IMR-90 (cell line): ENCODE measurements at regions not wholly inside any gene's neighbourhood (a gene's known extent, or its start where the extent isn't known, plus 50 kb on each side); places are given as distances from the start of the nearest gene placed in this dataset.

ENCODE experiments used
- ATAC-seq: fragments of 200-7000 bp; cut with Tn5 transposase; 2 replicates; pipeline ENCODE4 v1.9.1; 2020; ENCODE audit warnings: low read depth, mild to moderate bottlenecking, moderate library complexity
- BruUV-seq: library from RNA; stranded (reverse); fragments of 400-500 nt; replicated peaks from 2 replicates; lab custom pipeline; 2021; lab: Mats Ljungman, UMichigan
- CTCF ChIA-PET: fragments of 300-600 bp; formaldehyde crosslinking; extraction: SDS; loops from one replicate; lab custom pipeline; 2021; ENCODE audit warnings: antibody characterized with exemption; lab: Yijun Ruan, JAX
- POLR2A ChIA-PET: fragments of 300-600 bp; sonication (Branson Sonifier 250); formaldehyde crosslinking; loops from one replicate; lab custom pipeline; 2022; ENCODE audit warnings: antibody characterized with exemption; ENCODE audit not compliant: unreplicated experiment; lab: Charles Lee
- DNase-seq: peaks from one replicate; pipeline ENCODE4 v3.0.0; 2013
- H2AFZ ChIP-seq: replicated peaks from 2 replicates; pipeline ENCODE3; 2013; ENCODE audit warnings: low read length, mild to moderate bottlenecking; ENCODE audit not compliant: poor library complexity
- H2AK5ac ChIP-seq: 2 replicates; pipeline ENCODE4 v1.6.1; 2013; ENCODE audit warnings: low read depth, low read length, inconsistent platforms
- H2AK9ac ChIP-seq: replicated peaks from 2 replicates; pipeline ENCODE3; 2013; ENCODE audit warnings: mild to moderate bottlenecking, low read depth, low read length, moderate library complexity; ENCODE audit not compliant: poor library complexity
- H2BK120ac ChIP-seq: 2 replicates; pipeline ENCODE4 v1.6.1; 2013; ENCODE audit warnings: low read depth, low read length, inconsistent platforms
- H2BK15ac ChIP-seq: 3 replicates; pipeline ENCODE4 v1.6.1; 2013; ENCODE audit warnings: low read depth, low read length, inconsistent platforms
- H2BK20ac ChIP-seq: 2 replicates; pipeline ENCODE4 v1.6.1; 2013; ENCODE audit warnings: low read depth, mild to moderate bottlenecking, inconsistent platforms, low read length, moderate library complexity
- H2BK5ac ChIP-seq: 2 replicates; pipeline ENCODE4 v1.6.1; 2013; ENCODE audit warnings: mild to moderate bottlenecking, low read depth, low read length, inconsistent platforms; ENCODE audit not compliant: poor library complexity, severe bottlenecking
- H3K14ac ChIP-seq: replicated peaks from 2 replicates; pipeline ENCODE4 v1.6.1; 2013; ENCODE audit warnings: low read depth, low read length, inconsistent platforms
- H3K18ac ChIP-seq: 2 replicates; pipeline ENCODE4 v1.6.1; 2013; ENCODE audit warnings: low read depth, low read length, control low read depth
- H3K23ac ChIP-seq: 2 replicates; pipeline ENCODE4 v1.6.1; 2013; ENCODE audit warnings: low read depth, low read length, inconsistent platforms
- H3K27ac ChIP-seq: 2 replicates; pipeline ENCODE4 v1.5.1; 2013; ENCODE audit warnings: mild to moderate bottlenecking, control low read depth, low read length; ENCODE audit not compliant: insufficient read depth
- H3K27me3 ChIP-seq: 2 replicates; pipeline ENCODE4 v1.6.1; 2013; ENCODE audit warnings: low read length; ENCODE audit not compliant: control insufficient read depth, insufficient read depth
- H3K36me3 ChIP-seq: 2 replicates; pipeline ENCODE4 v1.6.1; 2013; ENCODE audit warnings: low read length, mixed read lengths; ENCODE audit not compliant: control insufficient read depth, insufficient read depth
- H3K4ac ChIP-seq: 2 replicates; pipeline ENCODE4 v1.6.1; 2013; ENCODE audit warnings: low read depth, low read length, inconsistent platforms
- H3K4me1 ChIP-seq: 2 replicates; pipeline ENCODE4 v1.6.1; 2013; ENCODE audit warnings: low read length, mixed read lengths; ENCODE audit not compliant: control insufficient read depth, insufficient read depth
- H3K4me2 ChIP-seq: 2 replicates; pipeline ENCODE4 v1.6.1; 2013; ENCODE audit warnings: low read depth, mild to moderate bottlenecking, control low read depth, low read length, moderate library complexity
- H3K4me3 ChIP-seq: 2 replicates; pipeline ENCODE4 v1.5.1; 2013; ENCODE audit warnings: low read depth, mild to moderate bottlenecking, control low read depth, low read length, moderate library complexity; ENCODE audit not compliant: insufficient read depth
- H3K56ac ChIP-seq: 2 replicates; pipeline ENCODE4 v1.6.1; 2013; ENCODE audit warnings: low read length, inconsistent platforms; ENCODE audit not compliant: insufficient read depth; ENCODE audit errors: extremely low read depth
- H3K79me1 ChIP-seq, 2 experiments: 2 replicates each; pipeline ENCODE4 v1.6.1; 2013; ENCODE audit warnings: low read length in 2 of 2, inconsistent platforms in 1 of 2, low read depth in 1 of 2
- H3K9ac ChIP-seq: 2 replicates; pipeline ENCODE4 v1.6.1; 2013; ENCODE audit warnings: low read depth, low read length, control low read depth
- H3K9me1 ChIP-seq: 2 replicates; pipeline ENCODE4 v1.6.1; 2013; ENCODE audit warnings: low read length, inconsistent platforms; ENCODE audit not compliant: insufficient read depth
- H3K9me3 ChIP-seq: 2 replicates; pipeline ENCODE4 v1.6.1; 2013; ENCODE audit warnings: low read length; ENCODE audit not compliant: control insufficient read depth, insufficient read depth
- H4K20me1 ChIP-seq: 2 replicates; pipeline ENCODE4 v1.6.1; 2013; ENCODE audit warnings: low read length, inconsistent platforms; ENCODE audit not compliant: insufficient read depth
- H4K5ac ChIP-seq: 2 replicates; pipeline ENCODE4 v1.6.1; 2013; ENCODE audit warnings: mild to moderate bottlenecking, low read depth, low read length, control low read depth
- H4K8ac ChIP-seq, 2 experiments: 2 replicates each; pipeline ENCODE4 v1.6.1; 2013; ENCODE audit warnings: low read depth in 2 of 2, low read length in 2 of 2, control low read depth in 1 of 2, inconsistent platforms in 1 of 2
- H4K91ac ChIP-seq: 2 replicates; pipeline ENCODE4 v1.6.1; 2013; ENCODE audit warnings: low read depth, low read length, inconsistent platforms; ENCODE audit not compliant: insufficient read depth
- BHLHE40 ChIP-seq: fragments of 150-350 bp; IDR thresholded peaks from 2 replicates; pipeline ENCODE4 v1.6.1; 2016; ENCODE audit warnings: mild to moderate bottlenecking, low read depth, low read length
- CEBPB ChIP-seq: IDR thresholded peaks from 2 replicates; pipeline ENCODE4 v1.6.1; 2012; ENCODE audit warnings: low read depth, low read length, improper control_type of control experiment
- CHD1 ChIP-seq: IDR thresholded peaks from 2 replicates; pipeline ENCODE4 v1.6.1; 2012; ENCODE audit warnings: low read depth, low read length, improper control_type of control experiment
- ELK1 ChIP-seq: fragments of 150-350 bp; IDR thresholded peaks from 2 replicates; pipeline ENCODE4 v1.6.1; 2016; ENCODE audit warnings: low read depth, mild to moderate bottlenecking, low read length, moderate library complexity, borderline replicate concordance
- FOS ChIP-seq: fragments of 150-350 bp; IDR thresholded peaks from 2 replicates; pipeline ENCODE4 v1.6.1; 2016; ENCODE audit warnings: low read depth, low read length
- MAFK ChIP-seq: IDR thresholded peaks from 2 replicates; pipeline ENCODE4 v1.6.1; 2012; ENCODE audit warnings: low read depth, low read length, improper control_type of control experiment
- MAZ ChIP-seq: IDR thresholded peaks from 2 replicates; pipeline ENCODE4 v1.6.1; 2012; ENCODE audit warnings: low read depth, mild to moderate bottlenecking, low read length, improper control_type of control experiment, moderate library complexity, borderline replicate concordance
- MXI1 ChIP-seq: IDR thresholded peaks from 2 replicates; pipeline ENCODE4 v1.6.1; 2012; ENCODE audit warnings: low read depth, mild to moderate bottlenecking, low read length, moderate library complexity, borderline replicate concordance
- NFE2L2 ChIP-seq: fragments of 150-350 bp; IDR thresholded peaks from 2 replicates; pipeline ENCODE4 v1.6.1; 2016; ENCODE audit warnings: low read depth, mild to moderate bottlenecking, low read length
- POLR2A ChIP-seq: IDR thresholded peaks from 2 replicates; pipeline ENCODE4 v1.6.1; 2012; ENCODE audit warnings: mild to moderate bottlenecking, low read depth, low read length
- RAD21 ChIP-seq: IDR thresholded peaks from 2 replicates; pipeline ENCODE4 v1.6.1; 2012; ENCODE audit warnings: low read length, improper control_type of control experiment
- RCOR1 ChIP-seq: IDR thresholded peaks from 2 replicates; pipeline ENCODE4 v1.6.1; 2012; ENCODE audit warnings: mild to moderate bottlenecking, low read length, improper control_type of control experiment; ENCODE audit not compliant: insufficient replicate concordance
- RFX5 ChIP-seq: IDR thresholded peaks from 2 replicates; pipeline ENCODE4 v1.8.0; 2012; ENCODE audit warnings: low read depth, mild to moderate bottlenecking, low read length, moderate library complexity
- SMC3 ChIP-seq: fragments of 150-350 bp; IDR thresholded peaks from 2 replicates; pipeline ENCODE4 v1.6.1; 2016; ENCODE audit warnings: low read depth, mild to moderate bottlenecking, antibody characterized with exemption, low read length, moderate library complexity
- WGBS, 2 experiments: methylation state at CpG; one replicate each; pipeline versions ENCODE4 v1.1.5 to v1.1.7; 2013; ENCODE audit warnings: missing lambda C conversion rate in 2 of 2; ENCODE audit not compliant: insufficient read length in 1 of 2; ENCODE audit errors: extremely low coverage in 2 of 2; 5-methylcytosine and 5-hydroxymethylcytosine counted together
- dilution Hi-C: fragments of 300-500 bp; cut with HindIII; formaldehyde crosslinking; loops from one replicate; pipeline ENCODE4 v1.14.3; 2018; ENCODE audit warnings: low sequenced_read_pairs; ENCODE audit not compliant: unreplicated experiment
- in situ Hi-C: fragments of 300-500 bp; cut with MboI; formaldehyde crosslinking; loops from 3 replicates; pipeline ENCODE4 v1.14.3; 2019; ENCODE audit warnings: low sequenced_read_pairs, inconsistent platforms, mixed read lengths
- intact Hi-C: fragments of 100-400 bp; cut with micrococcal nuclease; formaldehyde crosslinking; loops from 2 replicates; pipeline ENCODE4 v1.10.0; 2022
- TF ChIP-seq, protein P1 (sequence below): conservative IDR thresholded peaks from 2 replicates; pipeline ENCODE4 v1.5.1; 2012; ENCODE audit warnings: mild to moderate bottlenecking, low read depth, low read length, improper control_type of control experiment
- TF ChIP-seq, protein P2 (sequence below): fragments of 150-350 bp; IDR thresholded peaks from 2 replicates; pipeline ENCODE4 v1.6.1; 2017; ENCODE audit warnings: mild to moderate bottlenecking, antibody characterized with exemption, low read length, low read depth

- H2BK15ac ChIP-seq: no peak overlapping the region
- H3K56ac ChIP-seq: no peak overlapping the region
- no peak overlapping the region for H3K4ac ChIP-seq
These were observed 385.4 kb upstream of the PRR20A start for GRCh38 chr13:56755181-56755935.

More at GRCh38 chr13:56755181-56755935, 385.4 kb upstream of the PRR20A start:
- DNase-seq: no peak
- TF ChIP-seq NFE2L2 (no peak), ELK1 (no peak), MAFK (no peak), MAZ (no peak), RAD21 (no peak), RFX5 (no peak), FOS (no peak), POLR2A (no peak), CHD1 (no peak), BHLHE40 (no peak), SMC3 (no peak), MXI1 (no peak), CEBPB (no peak), RCOR1 (no peak)
- TF ChIP-seq, protein P1, sequence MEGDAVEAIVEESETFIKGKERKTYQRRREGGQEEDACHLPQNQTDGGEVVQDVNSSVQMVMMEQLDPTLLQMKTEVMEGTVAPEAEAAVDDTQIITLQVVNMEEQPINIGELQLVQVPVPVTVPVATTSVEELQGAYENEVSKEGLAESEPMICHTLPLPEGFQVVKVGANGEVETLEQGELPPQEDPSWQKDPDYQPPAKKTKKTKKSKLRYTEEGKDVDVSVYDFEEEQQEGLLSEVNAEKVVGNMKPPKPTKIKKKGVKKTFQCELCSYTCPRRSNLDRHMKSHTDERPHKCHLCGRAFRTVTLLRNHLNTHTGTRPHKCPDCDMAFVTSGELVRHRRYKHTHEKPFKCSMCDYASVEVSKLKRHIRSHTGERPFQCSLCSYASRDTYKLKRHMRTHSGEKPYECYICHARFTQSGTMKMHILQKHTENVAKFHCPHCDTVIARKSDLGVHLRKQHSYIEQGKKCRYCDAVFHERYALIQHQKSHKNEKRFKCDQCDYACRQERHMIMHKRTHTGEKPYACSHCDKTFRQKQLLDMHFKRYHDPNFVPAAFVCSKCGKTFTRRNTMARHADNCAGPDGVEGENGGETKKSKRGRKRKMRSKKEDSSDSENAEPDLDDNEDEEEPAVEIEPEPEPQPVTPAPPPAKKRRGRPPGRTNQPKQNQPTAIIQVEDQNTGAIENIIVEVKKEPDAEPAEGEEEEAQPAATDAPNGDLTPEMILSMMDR: no peak
- TF ChIP-seq, protein P2, sequence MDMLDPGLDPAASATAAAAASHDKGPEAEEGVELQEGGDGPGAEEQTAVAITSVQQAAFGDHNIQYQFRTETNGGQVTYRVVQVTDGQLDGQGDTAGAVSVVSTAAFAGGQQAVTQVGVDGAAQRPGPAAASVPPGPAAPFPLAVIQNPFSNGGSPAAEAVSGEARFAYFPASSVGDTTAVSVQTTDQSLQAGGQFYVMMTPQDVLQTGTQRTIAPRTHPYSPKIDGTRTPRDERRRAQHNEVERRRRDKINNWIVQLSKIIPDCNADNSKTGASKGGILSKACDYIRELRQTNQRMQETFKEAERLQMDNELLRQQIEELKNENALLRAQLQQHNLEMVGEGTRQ: no peak
- H3K9ac ChIP-seq: no peak overlapping the region
- H4K20me1 ChIP-seq: no peaks in the 10 kb centered on the region
- no peak overlapping the region for H3K18ac ChIP-seq
- no peak overlapping the region for H3K27ac ChIP-seq
- H2BK5ac ChIP-seq: no peak overlapping the region
- no peak overlapping the region for H2AK5ac ChIP-seq
- H3K4me3 ChIP-seq: no peak overlapping the region
- no peak overlapping the region for H4K91ac ChIP-seq
- H3K23ac ChIP-seq: no peak overlapping the region
- H3K27me3 ChIP-seq: no peaks in the 10 kb centered on the region
- no peaks in the 10 kb centered on the region for H3K9me1 ChIP-seq
- H2BK120ac ChIP-seq: no peak overlapping the region
- H3K9me3 ChIP-seq: peaks cover 7% of the 10 kb centered on the region; the same call in 1 of the 2 replicates
- WGBS, 2 experiments: 10% methylated on average over 2 of the region's 3 CpGs; no CpG with 5 or more reads in 1 of the 2 experiments
- ChIA-PET POLR2A (no interaction called here), CTCF (no interaction called here)
- ATAC-seq: no peak
- H4K5ac ChIP-seq: no peak overlapping the region
- no peak overlapping the region for H3K4me2 ChIP-seq
- in situ Hi-C loops: no loop called here
- dilution Hi-C loops: no loop called here
- H3K14ac ChIP-seq: no peak overlapping the region
- intact Hi-C loops: no loop called here
- no peak overlapping the region for H2BK20ac ChIP-seq
- no peaks in the 10 kb centered on the region for H3K4me1 ChIP-seq
- no peaks in the 10 kb centered on the region for H3K36me3 ChIP-seq
- no peaks in the 10 kb centered on the region for H3K79me1 ChIP-seq
- H2AFZ ChIP-seq: no peak overlapping the region
- no peak overlapping the region for H2AK9ac ChIP-seq
- no TSS peak for BruUV-seq
- no peak overlapping the region for H4K8ac ChIP-seq
